ENCODE measurements at regions not wholly inside any gene's neighbourhood (a gene's known extent, or its start where the extent isn't known, plus 50 kb on each side); places are given as distances from the start of the nearest gene placed in this dataset.

- Mint-ChIP-seq H3K9me3 (peaks cover 3 to 44% (median 13%) of the 10 kb centered on the region in 7 donors), H3K4me1 (peaks cover 0 to 6% (median 3%) of the 10 kb centered on the region in 4 donors), H3K4me3 (no peak overlapping the region), H3K27ac (no peak overlapping the region), H3K27me3 (peaks cover 9% of the 10 kb centered on the region), H3K36me3 (no peaks in the 10 kb centered on the region)
- no peaks in the 10 kb centered on the region for H3K36me3 ChIP-seq (ENCODE audit: control insufficient read depth, insufficient read depth, low read length)
- peaks cover 7 to 22% of the 10 kb centered on the region in 2 experiments for H3K9me3 ChIP-seq (ENCODE audit: control insufficient read depth in 2 of 2, low read length in 2 of 2)
- peaks cover 2% of the 10 kb centered on the region for H3K27me3 ChIP-seq (ENCODE audit: control insufficient read depth, insufficient read depth, low read length)
- no peak overlapping the region for H3K27ac ChIP-seq (ENCODE audit: insufficient read depth, low read length, poor library complexity, severe bottlenecking)
- no peak overlapping the region for H3K4me3 ChIP-seq (ENCODE audit: low read depth, low read length)
- no peaks in the 10 kb centered on the region for H3K4me1 ChIP-seq (ENCODE audit: control insufficient read depth, insufficient read depth, low read length, poor library complexity, severe bottlenecking)
- ATAC-seq (ENCODE audit: low read depth in 2 of 2) = no peak
- no peak for DNase-seq
Measured at GRCh38 chr7:106339513-106340246, 54.9 kb upstream of the NAMPT start.

GRCh38 chr7:106337754-106338153 lies 53.0 kb upstream of the NAMPT start:
- Histone ChIP-seq H3K4me3 (ENCODE audit: low read depth, low read length) (no peak overlapping the region), H3K4me1 (ENCODE audit: control insufficient read depth, insufficient read depth, low read length, poor library complexity, severe bottlenecking) (no peaks in the 10 kb centered on the region), H3K36me3 (ENCODE audit: control insufficient read depth, insufficient read depth, low read length) (no peaks in the 10 kb centered on the region), H3K9me3 (ENCODE audit: control insufficient read depth in 2 of 2, low read length in 2 of 2) (peaks cover 6 to 22% of the 10 kb centered on the region in 2 experiments), H3K27me3 (ENCODE audit: control insufficient read depth, insufficient read depth, low read length) (peaks cover 2% of the 10 kb centered on the region), H3K27ac (ENCODE audit: insufficient read depth, low read length, poor library complexity, severe bottlenecking) (no peak overlapping the region)
- peaks cover 0 to 3% (median 0%) of the 10 kb centered on the region in 4 donors for H3K4me1 Mint-ChIP-seq
- H3K27ac Mint-ChIP-seq = no peak overlapping the region
- DNase-seq (no peak), ATAC-seq (ENCODE audit: low read depth in 2 of 2) (no peak)
- peaks cover 9% of the 10 kb centered on the region for H3K27me3 Mint-ChIP-seq
- H3K9me3 Mint-ChIP-seq = peaks cover 3 to 39% (median 10%) of the 10 kb centered on the region in 7 donors
- no peak overlapping the region for H3K4me3 Mint-ChIP-seq
- H3K36me3 Mint-ChIP-seq = no peaks in the 10 kb centered on the region

- no peak for ATAC-seq (ENCODE audit: low read depth in 2 of 2)
- Mint-ChIP-seq H3K36me3 (no peaks in the 10 kb centered on the region), H3K9me3 (peaks cover 0 to 27% (median 4%) of the 10 kb centered on the region in 7 donors), H3K4me1 (peaks cover 0 to 5% (median 0%) of the 10 kb centered on the region in 4 donors), H3K27me3 (peaks cover 4% of the 10 kb centered on the region), H3K27ac (no peak overlapping the region), H3K4me3 (no peak overlapping the region)
- Histone ChIP-seq H3K27ac (ENCODE audit: insufficient read depth, low read length, poor library complexity, severe bottlenecking) (no peak overlapping the region), H3K27me3 (ENCODE audit: control insufficient read depth, insufficient read depth, low read length) (peaks cover 2% of the 10 kb centered on the region), H3K9me3 (ENCODE audit: control insufficient read depth in 2 of 2, low read length in 2 of 2) (peaks cover 0 to 10% of the 10 kb centered on the region in 2 experiments), H3K4me3 (ENCODE audit: low read depth, low read length) (no peak overlapping the region), H3K4me1 (ENCODE audit: control insufficient read depth, insufficient read depth, low read length, poor library complexity, severe bottlenecking) (no peaks in the 10 kb centered on the region), H3K36me3 (ENCODE audit: control insufficient read depth, insufficient read depth, low read length) (no peaks in the 10 kb centered on the region)
- DNase-seq = no peak
Measured at GRCh38 chr7:106335814-106336213, 51.0 kb upstream of the NAMPT start.
